Breast epithelium (tissue), 4 donors: ENCODE measurements at regions not wholly inside any gene's neighbourhood (a gene's known extent, or its start where the extent isn't known, plus 50 kb on each side); places are given as distances from the start of the nearest gene placed in this dataset.

Experiments used
- DNase-seq, 2 donors: peaks; one replicate each; pipeline ENCODE4 v3.0.0-alpha.2; 2019; ENCODE audit warnings: low spot score in 2 of 2
- H3K27ac ChIP-seq, 2 donors: fragments of 200-600 bp; sonication (generic) in 1 of 2; one replicate each; pipeline ENCODE4 v1.5.1; 2016 to 2019; ENCODE audit warnings: mild to moderate bottlenecking in 1 of 2
- H3K27me3 ChIP-seq, 2 donors: fragments of 200-600 bp; sonication (generic) in 1 of 2; one replicate each; pipeline versions ENCODE4 v1.5.1 to v1.6.0; 2017 to 2019; ENCODE audit warnings: control low read depth in 1 of 2, mild to moderate bottlenecking in 1 of 2
- H3K36me3 ChIP-seq: fragments of 200-600 bp; one replicate; pipeline ENCODE4 v1.5.1; 2019
- H3K4me1 ChIP-seq, 2 donors: fragments of 200-600 bp; sonication (generic); one replicate each; pipeline ENCODE4 v1.5.1; 2016 to 2019; ENCODE audit warnings: control low read depth in 1 of 2
- H3K4me3 ChIP-seq, 3 donors: fragments of 200-600 bp; sonication (generic); 1 replicate in 2 of 3; 2 replicates in 1 of 3; pipeline ENCODE4 v1.5.1; 2016 to 2019; ENCODE audit warnings: mild to moderate bottlenecking in 3 of 3, moderate library complexity in 2 of 3
- H3K9me3 ChIP-seq, 2 donors: fragments of 200-600 bp; sonication (generic) in 1 of 2; one replicate each; pipeline ENCODE4 v1.5.1; 2016 to 2019; ENCODE audit warnings: control low read depth in 1 of 2
- CTCF ChIP-seq, 3 donors: fragments of 450-650 bp; IDR thresholded peaks; one replicate each; pipeline ENCODE4 v1.5.1; 2016 to 2017; ENCODE audit warnings: antibody characterized with exemption in 3 of 3, mild to moderate bottlenecking in 3 of 3, moderate library complexity in 3 of 3
- POLR2A ChIP-seq: fragments of 450-650 bp; IDR thresholded peaks from one replicate; pipeline ENCODE4 v1.6.1; 2016; ENCODE audit warnings: antibody characterized with exemption, mild to moderate bottlenecking, moderate library complexity
- POLR2AphosphoS5 ChIP-seq, 3 donors: sonication (generic); formaldehyde crosslinking; IDR thresholded peaks; one replicate each; pipeline ENCODE4 v1.6.1; 2017; ENCODE audit warnings: antibody characterized with exemption in 3 of 3
- intact Hi-C: fragments of 100-400 bp; cut with DNase I; formaldehyde crosslinking; loops from one replicate; pipeline ENCODE4 v1.15.1; 2023; ENCODE audit warnings: low total_unique reads

- H3K27me3 ChIP-seq = no peaks in the 10 kb centered on the region
- DNase-seq = no peak
- no peak for TF ChIP-seq POLR2A
- H3K4me3 ChIP-seq = no peak overlapping the region
- no peak overlapping the region for H3K27ac ChIP-seq
- H3K36me3 ChIP-seq = no peaks in the 10 kb centered on the region
- H3K4me1 ChIP-seq = no peaks in the 10 kb centered on the region
- intact Hi-C loops = no loop called here
- H3K9me3 ChIP-seq = no peaks in the 10 kb centered on the region
These were observed 1131.4 kb downstream of the XPNPEP1 start for GRCh38 chr10:108791794-108792474.

- no peaks in the 10 kb centered on the region for H3K36me3 ChIP-seq
- H3K27me3 ChIP-seq = no peaks in the 10 kb centered on the region
- H3K9me3 ChIP-seq = peaks cover 0 to 3% of the 10 kb centered on the region in 2 donors
- DNase-seq = no peak
- H3K27ac ChIP-seq = no peak overlapping the region
- intact Hi-C loops = no loop called here
- no peak for TF ChIP-seq POLR2AphosphoS5 (IDR thresholded peaks at IDR 0.05)
- no peak for TF ChIP-seq CTCF (IDR thresholded peaks at IDR 0.05)
- TF ChIP-seq POLR2A = no peak
- no peak overlapping the region for H3K4me3 ChIP-seq
- H3K4me1 ChIP-seq = no peaks in the 10 kb centered on the region
These were observed 1132.3 kb downstream of the XPNPEP1 start for GRCh38 chr10:108791030-108791429.

- Histone ChIP-seq H3K9me3 (peaks cover 0 to 14% of the 10 kb centered on the region in 2 donors), H3K27me3 (no peaks in the 10 kb centered on the region), H3K36me3 (no peaks in the 10 kb centered on the region), H3K4me3 (no peak overlapping the region), H3K27ac (no peak overlapping the region), H3K4me1 (no peaks in the 10 kb centered on the region)
- intact Hi-C loops = no loop called here
- DNase-seq = no peak
- TF ChIP-seq CTCF (IDR thresholded peaks at IDR 0.05) (no peak), POLR2AphosphoS5 (IDR thresholded peaks at IDR 0.05) (no peak), POLR2A (no peak)
These were observed 1133.4 kb downstream of the XPNPEP1 start for GRCh38 chr10:108789919-108790318.

GRCh38 chr10:108789336-108789735 lies 1134.0 kb downstream of the XPNPEP1 start:
- Histone ChIP-seq H3K27ac (no peak overlapping the region), H3K4me1 (no peaks in the 10 kb centered on the region), H3K9me3 (peaks cover under 1 to 20% of the 10 kb centered on the region in 2 donors), H3K36me3 (no peaks in the 10 kb centered on the region), H3K27me3 (no peaks in the 10 kb centered on the region), H3K4me3 (no peak overlapping the region)
- intact Hi-C loops = no loop called here
- TF ChIP-seq POLR2AphosphoS5 (IDR thresholded peaks at IDR 0.05) (no peak), POLR2A (no peak), CTCF (IDR thresholded peaks at IDR 0.05) (no peak)
- no peak for DNase-seq

- H3K27me3 ChIP-seq = no peaks in the 10 kb centered on the region
- H3K9me3 ChIP-seq = peaks cover 5 to 24% of the 10 kb centered on the region in 2 donors
- intact Hi-C loops = no loop called here
- DNase-seq = no peak
- H3K36me3 ChIP-seq = no peaks in the 10 kb centered on the region
- H3K4me1 ChIP-seq = no peaks in the 10 kb centered on the region
- H3K4me3 ChIP-seq = no peak overlapping the region
- no peak overlapping the region for H3K27ac ChIP-seq
- TF ChIP-seq CTCF (IDR thresholded peaks at IDR 0.05) (no peak), POLR2A (no peak), POLR2AphosphoS5 (IDR thresholded peaks at IDR 0.05) (no peak)
These were observed 1134.4 kb downstream of the XPNPEP1 start for GRCh38 chr10:108788891-108789290.

- DNase-seq = no peak
- no peaks in the 10 kb centered on the region for H3K27me3 ChIP-seq
- H3K4me1 ChIP-seq = no peaks in the 10 kb centered on the region
- TF ChIP-seq POLR2AphosphoS5 (IDR thresholded peaks at IDR 0.05) = no peak
- no peak for TF ChIP-seq CTCF (IDR thresholded peaks at IDR 0.05)
- TF ChIP-seq POLR2A = no peak
- no peak overlapping the region for H3K4me3 ChIP-seq
- H3K36me3 ChIP-seq = no peaks in the 10 kb centered on the region
- H3K9me3 ChIP-seq = peaks cover 6 to 29% of the 10 kb centered on the region in 2 donors
- intact Hi-C loops = no loop called here
- no peak overlapping the region for H3K27ac ChIP-seq
These were observed 1135.4 kb downstream of the XPNPEP1 start for GRCh38 chr10:108787932-108788331.
